Esophagus muscularis mucosa (tissue), 3 donors: ENCODE measurements at regions not wholly inside any gene's neighbourhood (a gene's known extent, or its start where the extent isn't known, plus 50 kb on each side); places are given as distances from the start of the nearest gene placed in this dataset.

Experiments used
- CTCF ChIP-seq, 3 experiments: fragments of 200-600 bp in 2 of 3; fragments of 450-650 bp in 1 of 3; sonication (generic) in 2 of 3; IDR thresholded peaks; one replicate each; pipeline ENCODE4 v1.5.1; 2017 to 2019; ENCODE audit warnings: antibody characterized with exemption in 3 of 3, mild to moderate bottlenecking in 2 of 3, moderate library complexity in 1 of 3
- POLR2A ChIP-seq: fragments of 450-650 bp; IDR thresholded peaks from one replicate; pipeline ENCODE4 v1.6.1; 2017; ENCODE audit warnings: antibody characterized with exemption, moderate library complexity, mild to moderate bottlenecking, low read depth
- POLR2AphosphoS5 ChIP-seq, 2 donors: sonication (generic); formaldehyde crosslinking; IDR thresholded peaks; one replicate each; pipeline ENCODE4 v1.6.1; 2017; ENCODE audit warnings: antibody characterized with exemption in 2 of 2

GRCh38 chr5:159559337-159559736 lies 229.1 kb upstream of the IL12B start:
- TF ChIP-seq CTCF (IDR thresholded peaks at IDR 0.05) (no peak), POLR2A (no peak), POLR2AphosphoS5 (IDR thresholded peaks at IDR 0.05) (no peak)
